ENCODE measurements at regions not wholly inside any gene's neighbourhood (a gene's known extent, or its start where the extent isn't known, plus 50 kb on each side); places are given as distances from the start of the nearest gene placed in this dataset.

GRCh38 chr20:12670301-12670700 is 338.5 kb upstream of the SPTLC3 start:
- TF ChIP-seq, protein P1, sequence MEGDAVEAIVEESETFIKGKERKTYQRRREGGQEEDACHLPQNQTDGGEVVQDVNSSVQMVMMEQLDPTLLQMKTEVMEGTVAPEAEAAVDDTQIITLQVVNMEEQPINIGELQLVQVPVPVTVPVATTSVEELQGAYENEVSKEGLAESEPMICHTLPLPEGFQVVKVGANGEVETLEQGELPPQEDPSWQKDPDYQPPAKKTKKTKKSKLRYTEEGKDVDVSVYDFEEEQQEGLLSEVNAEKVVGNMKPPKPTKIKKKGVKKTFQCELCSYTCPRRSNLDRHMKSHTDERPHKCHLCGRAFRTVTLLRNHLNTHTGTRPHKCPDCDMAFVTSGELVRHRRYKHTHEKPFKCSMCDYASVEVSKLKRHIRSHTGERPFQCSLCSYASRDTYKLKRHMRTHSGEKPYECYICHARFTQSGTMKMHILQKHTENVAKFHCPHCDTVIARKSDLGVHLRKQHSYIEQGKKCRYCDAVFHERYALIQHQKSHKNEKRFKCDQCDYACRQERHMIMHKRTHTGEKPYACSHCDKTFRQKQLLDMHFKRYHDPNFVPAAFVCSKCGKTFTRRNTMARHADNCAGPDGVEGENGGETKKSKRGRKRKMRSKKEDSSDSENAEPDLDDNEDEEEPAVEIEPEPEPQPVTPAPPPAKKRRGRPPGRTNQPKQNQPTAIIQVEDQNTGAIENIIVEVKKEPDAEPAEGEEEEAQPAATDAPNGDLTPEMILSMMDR (IDR thresholded peaks at IDR 0.05): no peak
- TF ChIP-seq EP300 (IDR thresholded peaks at IDR 0.05): no peak
- no peak for TF ChIP-seq POLR2A (IDR thresholded peaks at IDR 0.05)

Measured in tibial nerve (tissue), 4 donors.